ENCODE measurements at regions not wholly inside any gene's neighbourhood (a gene's known extent, or its start where the extent isn't known, plus 50 kb on each side); places are given as distances from the start of the nearest gene placed in this dataset.
"Not testable (repeated sequence)": the region's sequence is repeated elsewhere in the genome, so short reads cannot be mapped to it uniquely, and the experiment has no call there.

DNA sequence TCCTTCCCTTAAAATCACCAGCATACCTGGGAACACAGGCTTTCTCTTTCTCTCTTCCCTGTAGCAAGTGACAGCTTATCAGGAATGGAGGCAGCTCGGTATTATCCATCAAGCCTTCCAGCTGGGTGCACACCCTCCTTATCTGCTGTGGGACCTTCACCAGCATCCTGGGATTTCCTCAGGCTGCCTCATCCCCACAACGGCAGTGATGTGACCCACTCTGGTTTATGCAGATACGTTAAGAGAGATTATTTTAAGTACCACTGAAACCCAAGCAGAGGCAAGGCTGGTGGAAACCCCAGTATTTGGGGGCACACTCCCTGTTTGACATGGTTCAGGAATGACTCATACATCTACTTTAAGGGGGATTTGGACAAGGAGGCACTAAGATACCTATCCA is 192.1 kb downstream of the TM9SF2 start:
- DNase-seq = no peak

DNA sequence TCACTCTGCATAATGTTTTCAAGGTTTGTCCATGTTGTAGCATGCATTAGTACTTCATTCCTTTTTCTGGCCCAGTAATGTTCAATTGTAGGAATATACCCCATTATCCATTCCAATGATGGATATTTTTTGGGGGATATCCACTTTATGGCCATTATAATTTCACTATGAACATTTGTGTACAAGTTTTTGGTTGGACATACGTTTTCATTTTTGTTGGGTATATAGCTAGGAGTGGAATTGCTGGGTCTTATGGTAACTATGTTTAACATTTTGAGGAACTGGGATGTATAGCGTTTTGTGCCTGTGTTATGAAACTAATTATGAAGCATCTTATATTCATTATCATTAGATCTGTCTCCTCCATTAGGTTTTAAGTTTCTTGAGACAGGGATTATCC is 191.6 kb downstream of the TM9SF2 start:
- DNase-seq = no peak

DNA sequence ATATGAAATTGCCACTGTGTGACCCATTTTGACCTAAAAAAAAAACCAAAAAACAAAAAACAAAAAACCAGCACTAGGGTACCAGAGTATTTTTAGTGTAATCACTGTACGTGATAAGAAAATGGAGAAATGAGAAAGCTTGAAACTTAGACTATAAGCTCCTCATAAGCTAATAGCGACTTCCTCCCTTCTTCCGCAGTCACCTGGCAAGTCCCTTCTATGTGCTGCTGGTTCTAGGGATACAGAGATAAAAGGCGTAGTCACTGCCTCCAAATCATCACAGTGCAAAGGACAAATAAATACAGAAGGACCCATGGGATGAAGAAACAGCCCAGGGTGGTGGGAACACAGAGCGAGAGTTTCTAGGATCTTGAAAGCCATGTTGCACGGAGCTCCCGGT is 190.3 kb downstream of the TM9SF2 start:
- DNase-seq = no peak

DNA sequence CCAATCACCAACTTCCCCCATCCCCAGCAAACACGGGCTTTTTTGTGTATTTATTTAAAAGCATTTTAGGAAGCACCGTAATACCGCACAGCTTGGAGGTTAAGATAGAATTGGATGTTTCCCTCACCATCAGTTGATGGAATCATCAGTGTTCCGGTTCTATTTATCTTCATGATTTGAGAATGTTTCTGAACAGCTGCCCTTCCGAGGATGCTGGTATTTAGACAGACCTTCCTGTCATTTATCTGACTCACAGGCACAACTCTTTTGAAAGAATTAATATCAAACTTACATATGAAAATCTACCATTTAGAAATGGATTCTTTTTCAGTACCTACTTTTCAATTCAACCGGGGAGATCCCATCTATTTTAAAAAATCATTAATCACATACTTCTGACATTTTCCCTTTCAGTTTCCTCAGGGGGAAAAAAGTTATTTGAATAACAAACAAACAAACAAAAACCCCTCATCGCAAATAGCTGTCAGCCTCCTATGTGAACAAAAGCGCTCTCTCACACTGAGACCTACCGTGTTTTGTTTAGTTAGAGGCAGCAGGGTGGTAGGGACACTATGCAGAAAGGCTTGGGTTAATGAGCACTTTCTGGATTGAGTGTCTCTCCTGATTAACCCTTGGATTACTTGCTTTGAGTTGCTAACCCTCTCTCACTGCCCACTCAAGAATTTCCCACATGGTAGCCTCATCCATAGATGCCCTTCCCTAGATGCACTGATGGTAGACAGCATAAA is 189.3 kb downstream of the TM9SF2 start:
- DNase-seq = no peak

DNA sequence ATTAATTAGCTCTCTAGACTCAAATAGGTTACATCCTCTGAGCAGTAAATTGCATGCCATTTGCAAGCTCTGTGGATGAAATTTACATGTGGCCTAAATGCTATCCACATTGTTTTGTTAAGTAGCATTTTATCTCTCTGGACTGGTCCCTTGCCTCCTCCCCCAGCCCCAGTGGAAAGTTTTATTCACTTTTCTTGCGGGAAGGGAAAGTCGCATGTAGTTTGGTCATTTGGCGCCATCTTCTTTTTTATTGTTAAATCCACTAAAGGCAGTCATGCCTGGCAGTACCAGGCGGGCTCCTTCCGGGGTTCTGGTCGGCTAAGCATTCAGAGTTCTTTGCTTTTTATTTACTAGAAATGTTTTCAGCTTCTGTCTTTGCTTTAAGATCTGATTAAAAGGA is 188.7 kb downstream of the TM9SF2 start:
- DNase-seq = no peak

DNA sequence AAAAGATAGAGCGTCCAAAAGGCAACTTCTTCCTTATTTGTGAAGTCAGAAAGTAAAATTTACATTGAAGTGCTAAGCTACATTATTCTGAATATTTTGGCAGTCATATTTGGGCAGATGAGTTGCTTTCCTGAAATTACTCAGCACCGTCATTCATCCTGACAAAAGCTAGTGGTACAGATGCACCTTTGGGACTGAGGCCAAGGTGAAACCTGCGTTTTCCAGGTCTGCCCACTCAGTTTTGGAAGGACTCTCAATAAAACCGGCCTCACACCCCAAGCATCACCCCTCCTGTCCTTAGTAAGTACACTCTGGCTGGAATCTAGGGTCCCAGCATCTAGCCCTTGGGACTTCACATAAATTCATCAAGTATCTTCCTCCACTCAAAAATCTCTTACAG is 187.5 kb downstream of the TM9SF2 start:
- DNase-seq = no peak

DNA sequence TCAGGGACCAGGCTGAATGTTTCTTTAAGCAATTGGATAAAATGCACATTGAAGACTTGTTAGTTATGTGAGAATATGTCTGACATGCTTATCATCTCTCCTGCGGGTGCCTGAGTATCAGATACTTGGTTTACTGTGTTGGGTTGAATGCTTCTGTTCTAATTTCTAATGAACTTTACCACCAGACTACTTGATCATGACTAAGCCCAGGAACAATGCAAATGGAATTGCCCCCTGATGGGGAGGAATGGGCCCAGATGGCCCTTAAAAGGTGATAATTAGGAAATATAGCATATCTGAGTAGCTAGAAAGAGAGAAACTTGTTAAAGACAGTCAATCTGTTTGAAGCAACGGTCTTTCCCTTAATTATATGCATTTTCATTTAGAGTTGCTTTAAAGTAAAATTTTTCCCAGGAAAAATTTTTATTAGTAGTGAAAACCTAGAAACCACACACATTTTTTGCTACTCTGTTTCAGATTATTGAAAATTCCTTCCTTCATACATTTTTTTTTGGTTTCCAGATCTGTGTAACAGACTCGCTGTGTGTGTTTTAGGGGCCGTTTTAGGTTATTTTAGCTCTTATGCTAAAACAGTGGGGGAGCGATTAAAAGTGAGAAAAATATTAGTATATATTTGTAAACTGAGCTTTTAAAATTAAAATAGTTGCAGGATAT is 186.6 kb downstream of the TM9SF2 start:
- no peak for DNase-seq

DNA sequence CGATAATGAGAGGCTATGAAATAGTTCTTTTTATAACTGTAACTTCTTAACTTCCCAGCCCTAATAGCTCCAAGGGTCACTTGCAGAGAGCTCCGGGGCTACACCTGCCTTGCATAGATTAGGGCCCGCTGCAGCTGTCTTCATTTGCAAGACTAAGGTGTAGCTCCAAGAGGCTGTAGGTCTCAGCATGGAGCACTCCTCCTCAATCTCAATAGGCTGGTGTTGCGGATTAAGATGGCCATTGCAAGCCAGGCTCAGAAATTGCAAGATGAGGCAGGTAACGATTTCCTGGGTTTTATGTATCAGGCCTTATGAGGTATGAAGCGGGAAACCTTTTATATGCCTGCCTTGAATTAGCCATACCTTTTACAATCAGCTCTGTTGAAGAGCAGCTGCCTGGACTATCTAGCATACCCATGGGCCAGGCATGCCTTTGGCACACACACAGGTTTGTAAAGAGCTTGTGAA is 185.7 kb downstream of the TM9SF2 start:
- no peak for DNase-seq

DNA sequence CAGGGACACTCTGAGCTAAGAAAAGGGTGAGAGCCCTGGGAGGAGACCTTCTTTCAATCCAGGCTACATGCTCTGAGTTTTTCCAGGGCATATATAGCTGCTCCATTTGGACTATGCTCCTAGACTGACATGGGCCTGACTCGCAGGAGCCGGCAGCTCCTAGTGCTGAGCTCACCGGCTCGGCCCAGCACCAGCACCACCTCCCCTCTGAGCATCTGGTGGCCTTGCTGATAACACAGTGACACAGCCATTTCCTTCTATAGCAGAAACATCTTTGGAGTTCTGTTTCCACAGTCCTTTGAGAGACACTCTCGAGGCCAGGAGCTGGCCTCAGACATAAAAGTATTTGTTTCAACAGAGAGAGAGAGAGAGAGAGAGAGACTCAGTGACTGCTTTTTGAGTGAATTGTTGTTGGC is 184.9 kb downstream of the TM9SF2 start:
- no peak for DNase-seq

DNA sequence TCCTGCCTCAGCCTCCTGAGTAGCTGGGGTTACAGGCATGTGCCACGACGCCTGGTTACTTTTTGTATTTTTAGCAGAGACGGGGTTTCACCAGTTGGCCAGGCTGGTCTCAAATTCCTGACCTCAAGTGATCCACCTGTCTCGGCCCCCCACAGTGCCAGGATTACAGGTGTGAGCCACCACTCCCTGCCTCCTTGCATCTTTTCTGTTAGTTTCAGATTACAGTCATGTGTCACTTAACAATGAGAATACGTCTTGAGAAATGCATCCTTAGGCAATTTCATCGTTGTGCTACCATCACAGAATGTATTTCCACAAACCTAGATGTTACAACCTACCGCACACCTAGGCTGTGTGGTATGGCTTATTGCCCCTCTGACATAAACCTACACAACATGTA is 180.4 kb downstream of the TM9SF2 start:
- no peak for DNase-seq

DNA sequence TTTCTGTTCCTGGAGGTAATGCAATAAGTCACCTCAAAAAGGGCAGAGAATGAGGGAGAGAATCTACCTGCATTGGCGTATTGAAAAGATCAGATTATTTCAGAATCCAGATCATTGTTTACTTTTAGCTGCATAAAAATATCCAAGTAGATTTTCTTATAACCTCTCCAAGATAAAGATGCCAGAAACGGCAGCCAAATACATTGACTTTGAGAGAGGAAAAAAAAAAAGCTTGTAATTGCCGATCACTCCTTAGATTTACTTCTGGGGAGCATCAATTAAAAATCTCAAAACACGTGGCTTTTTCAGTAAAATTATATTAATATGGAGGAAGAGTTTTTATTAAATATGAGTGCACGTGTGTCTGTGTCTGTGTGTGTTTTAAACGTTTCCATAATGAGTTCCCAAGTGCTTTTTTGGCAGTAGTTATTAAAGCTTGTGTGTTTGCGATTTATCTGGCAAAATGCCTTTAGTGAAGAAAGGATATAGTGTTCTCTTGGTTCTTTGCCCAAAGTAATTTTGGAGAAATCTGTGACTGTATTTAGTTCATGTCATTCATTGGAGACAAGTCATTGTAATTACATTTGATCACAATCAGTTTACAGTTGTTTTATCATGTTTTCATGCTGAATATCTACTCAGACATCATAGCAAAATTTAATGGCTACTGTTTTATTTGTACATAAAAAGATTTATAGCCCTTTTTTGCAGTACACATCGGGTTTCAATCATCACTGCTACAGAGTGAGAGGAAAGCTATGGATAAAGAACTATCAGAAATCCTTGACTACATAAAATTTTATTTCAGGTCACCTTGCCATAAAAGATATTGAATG is 176.1 kb downstream of the TM9SF2 start:
- no peak for DNase-seq

DNA sequence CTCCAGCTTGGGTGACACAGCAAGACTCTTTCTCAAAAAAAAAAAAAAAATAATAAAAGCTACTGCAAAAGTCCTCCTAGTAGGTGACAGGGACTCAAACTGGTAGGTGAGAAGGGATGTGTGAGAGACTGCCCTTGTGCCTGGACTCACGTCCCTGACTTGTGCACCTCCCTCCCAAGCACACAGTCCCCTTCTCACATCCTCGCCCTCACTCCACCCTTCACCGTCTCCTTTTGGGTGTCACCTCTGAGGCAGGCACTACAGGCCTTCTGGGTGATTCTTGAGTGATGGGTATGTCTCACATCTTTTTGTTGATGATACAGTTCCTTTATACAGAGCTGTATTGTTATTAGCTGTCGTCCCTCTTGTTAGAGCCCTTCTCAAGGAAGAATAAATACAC is 170.5 kb downstream of the TM9SF2 start:
- DNase-seq = no peak

DNA sequence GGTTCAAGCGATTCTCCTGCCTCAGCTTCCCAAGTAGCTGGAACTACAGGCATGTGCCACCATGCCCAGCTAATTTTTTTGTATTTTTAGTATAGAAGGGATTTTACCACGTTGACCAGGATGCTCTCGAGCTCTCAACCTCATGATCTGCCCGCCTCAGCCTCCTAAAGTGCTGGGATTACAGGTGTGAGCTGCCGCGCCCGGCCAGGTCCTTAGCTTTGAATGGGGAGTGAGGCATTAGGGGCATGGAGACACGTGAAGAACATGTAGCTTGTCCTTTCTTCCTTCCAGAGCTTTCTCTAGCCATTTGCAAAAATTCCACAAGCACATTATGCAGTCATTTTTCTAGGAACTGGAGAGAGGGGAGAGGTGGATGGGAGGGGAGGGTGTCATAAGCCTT is 167.8 kb downstream of the TM9SF2 start:
- DNase-seq = not testable (repeated sequence)

DNA sequence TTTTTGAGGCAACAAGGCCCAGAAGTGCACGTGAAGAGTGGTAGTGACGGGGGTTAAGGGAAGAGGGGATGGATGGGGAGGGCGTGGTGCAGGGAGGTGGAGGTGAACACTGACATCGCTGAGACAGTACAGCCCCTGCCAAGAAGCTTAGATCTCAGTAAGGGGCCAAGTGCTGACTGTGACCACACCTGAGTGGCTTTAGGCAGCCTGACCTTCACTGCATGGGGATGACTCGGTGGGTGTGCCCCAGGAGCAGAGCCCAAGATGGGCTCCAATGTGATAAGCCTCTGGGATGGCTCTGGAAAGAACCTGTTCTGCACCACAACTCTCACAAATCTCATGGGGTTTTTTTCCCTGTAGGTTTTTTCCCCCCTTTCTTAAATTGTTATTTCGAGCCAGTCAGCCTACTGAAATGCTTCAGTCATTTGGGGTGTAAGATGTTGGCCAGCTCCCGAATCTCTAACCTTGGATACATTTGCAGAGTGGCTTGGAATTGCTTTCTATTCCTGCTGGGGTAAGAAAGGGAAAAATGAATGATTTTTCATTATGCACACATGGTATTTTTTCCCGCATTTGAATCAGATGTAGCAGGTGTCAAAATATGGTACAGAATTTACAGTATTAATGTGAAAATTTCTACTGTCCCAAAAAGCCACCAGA is 165.0 kb downstream of the TM9SF2 start:
- DNase-seq = no peak

DNA sequence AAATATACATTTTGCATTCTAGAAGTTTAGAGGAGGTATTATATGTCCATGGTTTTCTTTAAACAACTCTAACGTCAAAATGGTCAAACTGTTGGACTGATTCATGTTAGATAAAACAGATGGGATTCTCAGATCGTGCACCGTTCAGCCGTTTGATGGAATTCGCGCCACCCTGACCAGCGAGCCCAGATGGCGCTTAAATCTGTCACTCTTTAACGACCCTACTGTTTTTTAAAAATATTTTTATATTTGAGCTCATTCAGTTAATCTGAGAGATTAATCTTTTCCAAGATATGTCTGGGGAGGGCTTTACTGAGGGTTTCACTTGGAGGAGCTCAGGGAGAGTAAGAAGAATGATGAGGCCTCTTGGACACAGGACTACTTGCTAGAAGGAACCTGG is 164.4 kb downstream of the TM9SF2 start:
- no peak for DNase-seq

DNA sequence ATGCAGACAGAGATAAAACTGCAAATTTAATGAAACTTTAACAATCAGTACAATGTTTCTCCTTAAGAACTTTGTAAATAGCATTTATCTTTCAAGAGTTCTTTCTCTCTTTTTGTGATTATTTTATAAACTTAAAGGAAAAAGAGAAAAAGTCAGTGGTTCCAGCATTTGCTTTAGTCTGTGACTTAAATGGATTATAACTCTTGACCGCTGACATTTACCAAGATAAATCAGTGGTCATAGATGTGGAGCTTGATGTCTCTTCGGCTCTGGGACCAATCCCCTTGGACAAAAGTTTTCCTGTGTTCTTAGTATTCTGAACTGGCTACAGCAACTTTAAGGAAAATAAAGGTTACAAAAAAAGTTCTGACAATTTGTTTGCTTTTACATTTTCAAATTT is 162.6 kb downstream of the TM9SF2 start:
- DNase-seq = no peak

DNA sequence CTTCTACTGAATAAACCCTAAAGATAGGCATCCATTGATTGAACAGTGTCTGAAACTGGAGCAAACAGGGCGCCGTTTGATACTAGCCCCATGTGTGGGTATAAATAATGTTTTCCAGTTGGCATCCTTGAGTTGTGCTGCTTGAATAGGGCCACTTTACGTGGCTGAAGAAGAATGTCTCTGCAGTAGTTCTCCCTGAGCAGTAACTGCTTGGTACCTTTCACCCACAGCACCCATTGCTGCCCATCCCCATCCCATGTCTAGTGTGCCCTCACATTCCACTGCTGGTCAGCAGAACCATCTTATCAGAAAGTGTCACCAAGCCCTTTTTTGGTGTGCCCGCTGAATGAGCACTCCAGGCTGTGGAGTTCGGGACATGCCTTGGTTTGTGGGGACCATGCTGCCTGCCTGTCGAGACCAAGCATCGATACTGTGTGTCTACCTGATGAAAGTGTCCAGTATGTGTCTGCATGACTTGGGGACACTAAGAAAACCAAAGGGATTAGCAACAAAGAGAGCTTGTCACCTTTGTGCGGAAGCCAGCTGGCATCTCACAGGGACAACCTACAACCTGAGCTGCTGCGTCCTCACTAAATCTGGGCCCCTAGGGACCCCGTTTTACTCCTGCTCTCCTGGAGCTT is 162.0 kb downstream of the TM9SF2 start:
- no peak for DNase-seq

DNA sequence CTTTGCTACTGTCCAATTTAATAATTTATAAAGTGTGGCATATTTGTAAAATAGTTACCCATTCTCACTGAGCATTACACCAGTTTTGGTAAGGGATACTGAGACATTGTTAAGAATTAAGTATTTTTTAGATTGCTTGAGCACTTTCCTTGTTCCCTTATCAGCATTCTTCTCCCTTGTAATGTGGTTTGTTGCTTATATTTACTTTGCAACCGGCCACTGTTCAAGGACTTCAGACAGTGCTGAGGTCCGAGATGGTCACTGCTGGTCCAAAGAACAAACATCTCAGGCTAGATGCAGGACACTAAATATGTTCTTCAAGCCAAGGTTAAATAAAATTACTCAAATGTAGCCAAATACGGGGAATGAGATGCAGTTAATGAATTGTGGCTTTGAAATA is 161.4 kb downstream of the TM9SF2 start:
- no peak for DNase-seq

DNA sequence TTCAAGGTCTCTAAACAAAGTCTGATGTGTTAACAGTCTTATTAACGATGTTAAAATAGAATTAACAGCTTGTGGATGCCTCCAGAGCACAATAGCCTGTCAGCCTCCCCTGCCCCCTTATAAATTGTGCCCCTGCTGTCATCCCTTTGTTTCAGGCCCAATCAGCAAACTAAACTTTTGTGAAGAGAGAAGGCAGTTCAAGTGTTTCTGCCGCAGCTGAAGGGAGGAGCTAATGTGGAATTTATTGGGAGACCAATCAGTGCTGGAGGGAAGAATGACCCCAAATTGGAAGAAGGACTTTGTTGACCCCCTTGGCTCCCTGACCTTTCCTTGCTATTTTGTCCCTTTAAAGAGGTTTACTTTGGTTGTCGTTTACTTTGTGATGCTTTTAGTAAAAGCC is 160.5 kb downstream of the TM9SF2 start:
- DNase-seq = no peak

DNA sequence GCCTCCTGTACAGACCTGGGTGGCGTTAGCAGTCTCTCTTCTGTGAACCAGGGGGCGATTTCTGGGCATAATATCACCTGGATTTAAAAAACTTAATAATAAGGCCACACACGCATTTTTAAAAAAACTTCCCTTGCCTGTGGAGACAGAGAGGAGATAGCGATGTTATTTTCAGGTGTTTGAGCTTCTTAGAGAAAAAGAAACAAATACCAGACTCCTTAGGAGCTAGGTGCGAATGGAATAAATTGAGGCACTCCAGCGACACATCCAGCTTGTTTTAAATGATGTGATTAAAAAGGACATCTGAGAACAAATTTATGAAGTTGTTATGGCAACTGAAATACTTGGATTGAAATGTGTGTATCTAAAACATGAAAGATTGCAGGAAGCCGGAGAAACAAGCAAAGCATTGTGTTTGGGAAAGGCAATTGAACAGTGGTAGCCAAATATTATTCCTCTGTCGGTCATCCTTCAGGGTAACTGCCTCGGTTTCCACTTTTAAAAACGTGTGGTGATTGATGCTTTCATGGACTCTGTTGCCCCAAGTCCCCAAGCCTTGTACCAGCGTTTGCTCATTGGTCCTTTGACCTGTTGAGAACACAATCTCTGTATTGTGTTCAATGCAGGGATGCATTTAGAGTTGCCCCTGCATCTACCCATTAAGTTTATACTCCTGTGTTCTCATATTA is 158.7 kb downstream of the TM9SF2 start:
- no peak for DNase-seq

DNA sequence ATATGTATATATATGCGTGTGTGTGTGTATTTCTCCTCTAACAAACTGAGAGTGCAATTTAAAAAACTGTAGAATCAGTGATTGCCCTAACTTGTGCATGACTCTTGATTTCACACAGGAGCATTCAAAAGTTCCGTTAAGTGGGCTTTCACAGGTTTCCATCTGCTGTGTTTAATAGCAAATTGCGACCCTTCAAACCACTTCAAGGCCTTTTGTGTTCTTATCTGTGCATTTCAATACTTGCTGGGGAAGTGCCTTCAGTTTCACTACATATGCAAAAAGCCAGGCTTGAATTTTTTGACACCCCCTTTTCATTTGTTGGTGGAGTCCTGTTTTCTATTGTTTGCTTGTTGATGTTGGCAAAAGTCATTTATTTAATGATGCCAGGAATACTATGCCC is 158.0 kb downstream of the TM9SF2 start:
- DNase-seq = no peak
